Activated CD4-positive, alpha-beta T cell treated with anti-CD3 and anti-CD28 coated beads, Interleukin-2, amount 10 ng/mL, durations not matched to agents 24 days and 14 days (primary cell): ENCODE measurements at regions not wholly inside any gene's neighbourhood (a gene's known extent, or its start where the extent isn't known, plus 50 kb on each side); places are given as distances from the start of the nearest gene placed in this dataset.

Experiments used
- DNase-seq: peaks from one replicate; pipeline ENCODE4 v3.0.0; 2022
- H3K27ac Mint-ChIP-seq: one replicate; pipeline ENCODE4 v1.8.0; 2022; ENCODE audit warnings: mild to moderate bottlenecking, mixed read lengths
- H3K27me3 Mint-ChIP-seq: one replicate; pipeline ENCODE4 v1.8.0; 2022; ENCODE audit warnings: mixed read lengths
- H3K36me3 Mint-ChIP-seq: one replicate; pipeline ENCODE4 v1.8.0; 2022; ENCODE audit warnings: low read depth, mild to moderate bottlenecking, mixed read lengths
- H3K4me1 Mint-ChIP-seq: one replicate; pipeline ENCODE4 v1.8.0; 2021; ENCODE audit warnings: mixed read lengths
- H3K4me3 Mint-ChIP-seq: one replicate; pipeline ENCODE4 v1.8.0; 2022; ENCODE audit warnings: mild to moderate bottlenecking, moderate library complexity, mixed read lengths
- H3K9me3 Mint-ChIP-seq: one replicate; pipeline ENCODE4 v1.8.0; 2021; ENCODE audit warnings: mixed read lengths
- intact Hi-C: fragments of 100-400 bp; cut with micrococcal nuclease; formaldehyde crosslinking; loops from one replicate; pipeline ENCODE4 v1.15.1; 2023

DNA sequence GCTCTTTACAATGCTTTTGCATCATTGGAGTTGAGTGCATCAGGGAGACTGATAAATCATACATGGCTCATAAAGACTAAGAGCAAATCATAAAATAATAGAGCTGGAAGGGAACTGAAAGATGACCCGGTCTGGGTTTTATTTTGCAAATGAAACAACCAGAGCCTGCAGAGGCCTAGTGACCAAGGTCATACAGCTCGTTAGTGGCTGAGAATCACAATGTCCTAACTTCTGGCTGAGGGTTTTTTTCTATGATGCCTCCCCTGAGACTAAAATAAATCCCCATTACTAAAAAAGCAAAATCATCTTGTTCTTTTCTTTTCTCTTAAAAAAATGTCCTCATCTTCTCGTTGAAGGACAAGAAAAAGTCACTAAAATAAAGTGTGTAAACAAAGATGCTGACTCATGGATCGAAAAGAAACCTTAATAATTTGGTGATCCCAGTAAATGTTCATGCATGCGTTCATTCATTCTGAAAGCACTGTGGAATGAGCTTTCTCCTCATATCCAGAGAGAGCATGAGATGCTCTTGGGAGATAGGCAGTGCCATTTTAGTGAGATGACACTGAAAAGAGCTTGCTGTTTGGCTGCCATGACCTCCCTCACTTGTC lies 107.8 kb upstream of the PHYHIPL start:
- no peaks in the 10 kb centered on the region for H3K9me3 Mint-ChIP-seq
- H3K27me3 Mint-ChIP-seq = no peaks in the 10 kb centered on the region
- no peak overlapping the region for H3K27ac Mint-ChIP-seq
- DNase-seq = no peak
- no peaks in the 10 kb centered on the region for H3K36me3 Mint-ChIP-seq
- intact Hi-C loops = no loop called here
- H3K4me3 Mint-ChIP-seq = no peak overlapping the region
- no peaks in the 10 kb centered on the region for H3K4me1 Mint-ChIP-seq

DNA sequence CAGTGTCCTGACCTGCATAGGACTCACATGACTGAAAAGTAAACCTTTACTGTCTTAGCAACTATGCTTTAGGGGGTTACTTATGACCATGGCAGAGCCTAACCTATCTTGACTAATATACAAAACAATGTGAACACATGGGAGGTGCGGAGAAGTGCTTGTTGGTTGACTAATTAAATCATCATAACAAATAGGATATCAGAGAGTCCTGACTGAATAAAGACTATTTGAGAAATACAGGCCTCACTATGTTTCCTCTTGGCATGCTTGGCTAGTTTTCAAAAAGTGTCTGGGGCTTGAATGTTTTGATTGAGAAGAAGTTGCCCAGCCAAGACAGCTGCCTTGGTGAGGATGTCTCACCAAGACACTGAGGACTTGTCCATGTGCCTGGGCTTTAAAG lies 104.4 kb upstream of the PHYHIPL start:
- H3K4me1 Mint-ChIP-seq = no peaks in the 10 kb centered on the region
- H3K36me3 Mint-ChIP-seq = no peaks in the 10 kb centered on the region
- H3K4me3 Mint-ChIP-seq = no peak overlapping the region
- intact Hi-C loops = no loop called here
- H3K27me3 Mint-ChIP-seq = no peaks in the 10 kb centered on the region
- DNase-seq = no peak
- H3K27ac Mint-ChIP-seq = no peak overlapping the region
- H3K9me3 Mint-ChIP-seq = no peaks in the 10 kb centered on the region

DNA sequence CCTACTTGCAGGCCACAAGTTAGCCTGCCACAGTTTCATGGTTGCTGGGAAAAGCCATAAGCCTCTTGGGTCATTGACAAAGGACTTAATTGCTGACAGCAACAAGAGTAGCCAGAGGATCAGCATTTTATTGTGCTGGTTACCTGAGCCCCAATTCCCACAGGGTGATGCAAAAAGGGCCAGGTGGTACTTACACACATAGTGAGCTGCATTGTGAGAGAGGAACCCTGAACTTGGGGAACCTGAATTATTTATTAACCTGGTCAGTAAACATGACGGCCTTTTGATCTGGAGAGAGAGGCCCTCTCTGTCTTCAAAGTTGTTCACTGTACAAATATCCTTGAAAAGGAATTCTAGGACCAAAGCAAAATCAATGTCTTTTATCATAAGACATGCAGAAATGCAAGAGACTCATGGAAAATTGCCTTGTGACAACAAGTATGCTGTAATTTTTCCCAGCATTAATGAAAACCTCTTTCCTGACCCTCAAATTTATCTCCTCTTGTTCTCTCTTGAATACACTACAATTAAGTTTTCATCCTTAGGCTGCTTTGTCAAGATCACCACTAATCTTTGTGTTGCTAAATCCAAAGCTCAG lies 102.9 kb upstream of the PHYHIPL start:
- Mint-ChIP-seq H3K4me3 (no peak overlapping the region), H3K36me3 (no peaks in the 10 kb centered on the region), H3K27ac (no peak overlapping the region), H3K4me1 (no peaks in the 10 kb centered on the region), H3K9me3 (no peaks in the 10 kb centered on the region), H3K27me3 (no peaks in the 10 kb centered on the region)
- DNase-seq = no peak
- intact Hi-C loops = no loop called here

DNA sequence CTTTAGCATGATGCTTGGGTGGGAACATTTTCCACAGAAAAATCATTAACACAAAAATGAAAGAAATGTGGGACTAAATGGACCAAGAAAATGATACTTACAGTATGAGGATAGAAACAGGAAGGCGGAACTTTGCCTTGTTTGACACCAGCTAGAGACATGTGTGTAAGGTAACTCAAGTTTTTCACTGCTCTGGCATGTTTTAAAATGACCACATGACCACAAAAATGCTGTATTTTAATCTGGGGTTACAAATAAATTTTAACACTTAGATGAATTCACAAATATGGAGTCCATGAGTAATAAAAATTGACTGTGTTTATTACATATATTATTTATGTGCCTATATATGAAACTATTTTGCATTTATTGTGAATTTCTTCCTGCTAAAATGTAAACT lies 100.9 kb upstream of the PHYHIPL start:
- no peak for DNase-seq
- Mint-ChIP-seq H3K27me3 (no peaks in the 10 kb centered on the region), H3K9me3 (no peaks in the 10 kb centered on the region), H3K4me3 (no peak overlapping the region), H3K27ac (no peak overlapping the region), H3K4me1 (no peaks in the 10 kb centered on the region), H3K36me3 (no peaks in the 10 kb centered on the region)
- intact Hi-C loops = no loop called here

DNA sequence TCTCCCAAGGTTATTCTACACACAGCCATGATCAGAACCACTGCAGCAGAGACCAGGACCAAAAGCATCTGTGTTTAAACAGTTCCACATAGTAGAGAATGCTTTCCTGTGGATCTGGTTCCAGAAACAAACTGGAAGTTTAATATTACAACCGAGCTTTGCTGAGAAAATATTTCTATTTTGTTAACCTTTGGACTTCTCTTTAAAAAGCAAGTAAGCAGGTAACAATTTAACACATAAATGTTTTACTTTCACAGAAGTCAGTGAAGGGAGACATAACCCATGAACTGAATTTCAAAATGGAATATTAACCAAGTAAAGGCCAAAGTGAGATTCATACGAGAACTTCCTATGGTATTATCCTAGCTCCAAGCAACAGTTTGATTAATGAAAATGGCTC lies 98.6 kb upstream of the PHYHIPL start:
- no peaks in the 10 kb centered on the region for H3K9me3 Mint-ChIP-seq
- intact Hi-C loops = no loop called here
- DNase-seq = no peak
- no peaks in the 10 kb centered on the region for H3K4me1 Mint-ChIP-seq
- H3K36me3 Mint-ChIP-seq = no peaks in the 10 kb centered on the region
- H3K27me3 Mint-ChIP-seq = no peaks in the 10 kb centered on the region
- no peak overlapping the region for H3K27ac Mint-ChIP-seq
- no peak overlapping the region for H3K4me3 Mint-ChIP-seq

DNA sequence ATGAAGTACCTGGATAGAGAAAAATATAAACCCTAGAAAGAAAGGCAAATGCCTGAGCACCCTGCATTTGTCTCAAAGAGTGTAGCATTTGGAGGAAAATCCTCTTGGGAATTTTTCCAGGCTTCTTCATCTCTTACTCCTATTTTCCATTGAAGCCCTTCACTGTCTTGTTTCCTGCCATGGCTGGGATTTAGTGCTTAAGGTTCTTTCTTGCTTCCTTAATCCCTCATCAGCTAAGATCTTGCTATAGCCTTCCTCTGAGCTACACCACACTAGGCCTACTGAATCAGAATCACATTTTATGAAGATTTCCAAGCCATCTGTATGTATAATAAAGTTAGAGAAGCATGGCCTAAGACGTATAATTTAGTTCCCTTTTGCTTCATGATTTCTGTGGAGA lies 97.5 kb upstream of the PHYHIPL start:
- Mint-ChIP-seq H3K4me1 (no peaks in the 10 kb centered on the region), H3K4me3 (no peak overlapping the region), H3K36me3 (no peaks in the 10 kb centered on the region), H3K9me3 (no peaks in the 10 kb centered on the region), H3K27me3 (no peaks in the 10 kb centered on the region), H3K27ac (no peak overlapping the region)
- intact Hi-C loops = no loop called here
- DNase-seq = no peak

DNA sequence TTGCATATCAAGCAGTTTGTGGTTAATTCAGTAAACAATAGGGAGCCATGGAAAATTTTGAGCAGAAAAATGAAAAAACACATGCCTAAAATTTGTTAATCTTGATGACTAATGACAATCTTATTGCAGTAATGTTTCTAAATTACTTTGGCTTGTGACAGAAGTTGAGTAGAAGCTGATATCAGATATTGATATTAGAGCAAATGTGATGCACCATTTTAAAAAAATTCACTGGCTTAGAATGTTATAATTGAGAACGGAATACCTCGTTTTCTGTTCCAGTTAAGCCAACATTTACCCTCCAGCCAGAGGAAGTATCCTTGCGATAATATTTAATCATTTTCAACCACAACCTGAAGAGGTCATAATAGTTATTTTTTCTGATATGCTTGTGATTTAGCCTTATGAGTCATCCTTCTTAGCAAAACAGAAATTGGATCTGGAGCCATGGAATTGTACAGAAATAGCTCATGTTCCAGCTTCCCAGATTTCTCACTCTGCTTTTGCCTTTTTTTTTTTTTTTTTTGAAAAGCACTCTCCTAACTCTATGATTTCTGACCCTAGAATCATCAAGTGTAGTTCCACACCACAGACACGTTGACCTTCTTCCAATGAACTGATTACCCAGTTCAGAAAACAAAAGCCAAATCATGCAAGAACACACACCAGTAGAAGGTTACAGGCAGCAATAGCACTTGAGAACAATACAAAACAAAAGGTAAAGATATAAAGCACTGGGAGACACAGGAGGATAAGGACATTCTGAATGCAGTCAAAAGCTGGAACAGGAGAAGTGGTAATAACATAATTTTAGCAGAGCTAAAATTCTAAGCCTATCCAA lies 96.8 kb upstream of the PHYHIPL start:
- no peak for DNase-seq

DNA sequence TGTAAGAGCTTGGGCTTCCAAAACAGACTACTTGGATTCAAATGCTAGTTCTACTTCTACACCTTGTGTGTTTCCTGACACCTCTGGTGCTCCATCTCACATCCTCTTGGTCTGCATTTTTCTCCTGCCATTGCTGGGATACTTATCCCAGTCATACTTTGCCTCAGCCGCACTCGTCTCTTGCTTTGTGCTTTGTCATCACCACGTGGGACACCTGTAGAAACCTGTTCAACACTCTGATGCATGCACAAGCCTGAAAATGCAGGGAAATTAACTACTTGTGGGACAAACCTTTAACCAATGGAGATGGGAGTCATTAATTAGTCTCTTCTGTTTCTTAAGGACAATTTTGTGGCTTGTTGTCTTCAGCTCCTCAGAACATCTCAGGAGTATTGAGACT lies 94.2 kb upstream of the PHYHIPL start:
- no peaks in the 10 kb centered on the region for H3K36me3 Mint-ChIP-seq
- no peaks in the 10 kb centered on the region for H3K27me3 Mint-ChIP-seq
- intact Hi-C loops = no loop called here
- no peak overlapping the region for H3K4me3 Mint-ChIP-seq
- H3K27ac Mint-ChIP-seq = no peak overlapping the region
- DNase-seq = no peak
- H3K4me1 Mint-ChIP-seq = no peaks in the 10 kb centered on the region
- no peaks in the 10 kb centered on the region for H3K9me3 Mint-ChIP-seq

More for the DNA sequence above, 96.8 kb upstream of the PHYHIPL start:
- H3K27ac Mint-ChIP-seq = no peak overlapping the region
- H3K4me1 Mint-ChIP-seq = no peaks in the 10 kb centered on the region
- no peaks in the 10 kb centered on the region for H3K9me3 Mint-ChIP-seq
- no peaks in the 10 kb centered on the region for H3K27me3 Mint-ChIP-seq
- intact Hi-C loops = no loop called here
- no peaks in the 10 kb centered on the region for H3K36me3 Mint-ChIP-seq
- H3K4me3 Mint-ChIP-seq = no peak overlapping the region

DNA sequence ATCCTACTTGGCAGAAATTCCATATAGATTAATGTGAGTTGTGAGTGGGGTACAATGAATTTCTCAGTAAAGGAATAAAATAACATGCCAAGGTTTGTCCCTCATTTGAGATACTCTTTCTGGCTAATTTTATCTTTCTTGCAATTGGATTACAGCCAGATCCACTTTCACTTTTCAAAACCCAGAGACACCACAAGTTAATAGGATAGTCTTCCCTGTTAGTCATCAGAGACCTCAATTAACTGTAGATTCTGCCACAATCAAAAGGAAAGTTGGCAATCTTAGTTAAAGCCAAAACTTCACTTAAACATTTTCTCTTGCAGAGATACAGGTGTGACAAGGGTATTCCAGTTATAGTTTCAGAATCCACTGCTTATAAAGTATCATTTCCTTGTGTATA lies 91.4 kb upstream of the PHYHIPL start:
- Mint-ChIP-seq H3K4me1 (no peaks in the 10 kb centered on the region), H3K27me3 (no peaks in the 10 kb centered on the region), H3K4me3 (no peak overlapping the region), H3K27ac (no peak overlapping the region), H3K9me3 (no peaks in the 10 kb centered on the region), H3K36me3 (no peaks in the 10 kb centered on the region)
- intact Hi-C loops = no loop called here
- no peak for DNase-seq

DNA sequence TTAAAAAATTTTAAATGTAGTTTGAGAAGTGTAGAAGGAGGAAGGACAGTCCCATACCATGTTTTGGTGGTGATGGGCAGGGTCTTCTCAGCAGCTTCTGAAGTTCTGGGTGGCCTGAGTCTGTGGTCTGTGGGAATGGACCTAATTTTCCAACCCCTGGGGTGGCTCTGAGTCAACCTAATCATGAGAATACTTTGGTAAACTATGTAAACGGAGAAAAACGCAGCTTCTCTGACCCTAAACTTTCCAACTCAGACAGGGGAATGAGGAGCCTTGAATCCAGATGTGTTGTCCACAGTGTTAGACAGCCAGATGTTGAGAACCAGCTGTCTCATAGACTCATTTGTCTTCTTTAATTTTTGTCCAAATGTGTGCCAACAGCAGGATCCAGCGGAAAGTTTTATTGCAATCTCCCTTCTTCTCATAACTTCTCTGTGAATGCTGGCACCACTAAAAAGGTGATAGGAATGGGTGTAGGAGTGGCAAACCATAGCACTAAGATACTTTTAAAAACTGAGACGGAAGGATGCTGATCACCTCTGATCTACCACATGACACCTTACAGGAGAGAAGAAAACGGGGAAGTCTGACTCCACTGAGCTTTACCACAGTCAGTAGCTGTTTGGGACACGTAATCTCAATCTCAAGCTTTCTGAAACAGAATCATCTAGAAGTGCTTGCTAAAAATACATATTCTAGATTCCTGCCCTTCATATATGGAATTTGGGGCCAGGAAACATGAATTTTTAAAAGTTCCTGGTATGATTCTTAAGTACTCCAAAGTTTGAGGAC lies 90.5 kb upstream of the PHYHIPL start:
- Mint-ChIP-seq H3K9me3 (no peaks in the 10 kb centered on the region), H3K27ac (no peak overlapping the region), H3K4me1 (no peaks in the 10 kb centered on the region), H3K36me3 (no peaks in the 10 kb centered on the region), H3K27me3 (no peaks in the 10 kb centered on the region), H3K4me3 (no peak overlapping the region)
- intact Hi-C loops = no loop called here
- no peak for DNase-seq

DNA sequence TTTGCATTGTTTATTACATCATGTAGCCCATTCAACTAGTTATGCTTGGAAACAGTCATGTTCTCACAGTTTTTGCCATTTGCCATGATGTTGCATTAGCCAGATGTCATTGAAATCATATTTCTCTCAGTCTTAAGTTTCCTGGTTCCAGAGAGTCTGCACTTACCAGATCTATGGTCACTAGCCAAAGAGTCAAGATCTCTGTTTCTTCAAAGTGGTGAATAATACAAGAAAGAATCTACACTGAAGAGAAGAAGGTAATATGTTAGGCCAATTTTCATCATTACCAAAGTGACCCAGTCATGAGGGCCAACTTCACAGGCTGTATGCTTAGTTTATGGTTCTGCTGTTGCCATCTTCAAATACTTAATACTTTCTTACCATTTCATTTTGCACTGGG lies 89.0 kb upstream of the PHYHIPL start:
- no peak for DNase-seq
- H3K36me3 Mint-ChIP-seq = no peaks in the 10 kb centered on the region
- H3K27ac Mint-ChIP-seq = no peak overlapping the region
- no peaks in the 10 kb centered on the region for H3K27me3 Mint-ChIP-seq
- H3K9me3 Mint-ChIP-seq = no peaks in the 10 kb centered on the region
- H3K4me1 Mint-ChIP-seq = no peaks in the 10 kb centered on the region
- intact Hi-C loops = no loop called here
- H3K4me3 Mint-ChIP-seq = no peak overlapping the region

DNA sequence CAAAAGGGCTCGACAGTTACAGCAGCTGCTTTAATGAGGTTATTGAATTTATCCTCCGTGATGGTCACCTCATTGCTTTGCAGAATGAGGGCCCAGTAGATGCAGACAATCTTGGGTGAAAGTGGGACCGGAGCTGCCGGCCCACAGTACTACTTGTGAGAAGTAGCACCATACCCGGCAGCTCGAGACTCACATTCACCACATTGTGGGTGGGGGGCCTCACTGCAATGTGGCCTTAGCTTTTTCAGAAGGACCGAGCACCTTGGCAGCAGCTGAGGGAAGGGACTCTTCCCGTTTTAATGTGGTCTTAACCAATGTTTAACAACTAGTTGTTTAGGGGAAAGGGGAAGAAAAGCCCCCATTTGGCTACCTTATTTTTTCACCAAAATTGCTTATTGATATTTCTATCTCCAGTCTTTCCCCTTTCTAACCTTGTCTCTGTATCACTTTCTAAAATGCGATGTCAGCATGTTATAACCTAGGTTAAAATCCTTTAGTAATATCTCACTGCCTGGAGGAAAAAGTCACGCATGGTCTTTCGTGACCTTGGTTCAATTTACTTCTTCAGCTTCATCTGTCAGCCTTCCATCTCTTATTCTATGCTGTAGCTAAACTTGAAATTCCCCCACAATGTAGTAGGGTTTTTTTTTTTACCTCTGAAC lies 87.4 kb upstream of the PHYHIPL start:
- Mint-ChIP-seq H3K4me3 (no peak overlapping the region), H3K36me3 (no peaks in the 10 kb centered on the region), H3K9me3 (no peaks in the 10 kb centered on the region), H3K27ac (no peak overlapping the region), H3K4me1 (no peaks in the 10 kb centered on the region), H3K27me3 (no peaks in the 10 kb centered on the region)
- intact Hi-C loops = no loop called here
- no peak for DNase-seq

DNA sequence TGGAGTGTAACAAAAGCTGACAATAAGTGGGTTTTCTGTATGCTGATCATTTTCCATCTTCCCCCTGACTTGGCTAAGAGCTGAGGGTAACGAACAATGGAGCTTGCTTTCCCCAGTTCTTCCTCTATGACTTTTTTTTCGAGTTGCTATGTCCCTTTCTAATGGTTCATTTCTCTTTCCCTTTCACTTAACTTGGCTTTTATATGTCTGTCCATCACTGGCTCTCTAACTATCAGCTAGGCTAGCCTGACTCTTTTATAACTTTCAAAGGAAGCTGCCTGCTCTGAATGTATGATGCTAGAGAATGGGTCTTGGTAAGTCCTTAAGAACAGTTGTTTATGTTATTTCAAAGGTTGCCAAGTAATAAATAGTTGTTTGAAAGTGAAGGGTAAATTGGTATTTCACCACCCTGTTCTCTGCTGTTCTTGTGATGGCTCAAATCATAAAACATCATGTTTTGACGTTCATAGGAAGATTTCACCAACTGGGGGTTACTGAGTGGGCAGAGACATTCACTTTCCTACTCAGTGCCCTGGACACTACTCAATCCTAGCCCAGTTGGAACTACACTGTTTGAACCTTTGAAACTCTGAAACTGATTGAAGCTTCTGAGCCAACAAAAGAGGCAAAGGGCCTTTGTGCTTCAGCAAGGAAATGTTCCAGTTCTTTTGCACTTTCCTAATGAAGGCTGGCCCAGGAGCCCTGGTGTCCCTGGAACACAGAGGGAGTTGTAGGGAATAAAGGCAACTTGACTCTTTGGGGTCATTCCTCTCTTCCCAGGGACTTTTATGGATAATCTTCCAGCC lies 85.4 kb upstream of the PHYHIPL start:
- Mint-ChIP-seq H3K36me3 (no peaks in the 10 kb centered on the region), H3K27ac (no peak overlapping the region), H3K27me3 (no peaks in the 10 kb centered on the region), H3K4me3 (no peak overlapping the region), H3K4me1 (no peaks in the 10 kb centered on the region), H3K9me3 (no peaks in the 10 kb centered on the region)
- no peak for DNase-seq
- intact Hi-C loops = no loop called here
